ENCODE measurements at regions not wholly inside any gene's neighbourhood (a gene's known extent, or its start where the extent isn't known, plus 50 kb on each side); places are given as distances from the start of the nearest gene placed in this dataset.

GRCh38 chr6:43848671-43849391, 78.8 kb downstream of the VEGFA start (continued):
- TF ChIP-seq ZFYVE20 (CRISPR knock-in tag; IDR thresholded peaks at IDR 0.05; ENCODE audit: borderline replicate concordance, low read depth) (no peak), ELF3 (CRISPR knock-in tag; IDR thresholded peaks at IDR 0.05) (peak; percentile 73), DZIP1 (CRISPR knock-in tag; IDR thresholded peaks at IDR 0.05) (no peak), HNF4A (CRISPR knock-in tag; IDR thresholded peaks at IDR 0.05) (peak; percentile 46; the same call in 1 of the 2 replicates), RELA (CRISPR knock-in tag; IDR thresholded peaks at IDR 0.05) (no peak), ZNF12 (CRISPR knock-in tag; IDR thresholded peaks at IDR 0.05) (peak; percentile 88; the same call in 1 of the 2 replicates), HBP1 (CRISPR knock-in tag; IDR thresholded peaks at IDR 0.05; ENCODE audit: low read depth) (0 out of 2 replicates have a peak, but pooled peaks have one; percentile 32), MIXL1 (CRISPR knock-in tag; IDR thresholded peaks at IDR 0.05) (peak; percentile 77; the same call in 1 of the 2 replicates), SPEN (CRISPR knock-in tag; IDR thresholded peaks at IDR 0.05; ENCODE audit: low read depth) (no peak), ZFP91 (CRISPR knock-in tag; IDR thresholded peaks at IDR 0.05; ENCODE audit: borderline replicate concordance) (peak; percentile 60), CTCF (CRISPR knock-in tag; IDR thresholded peaks at IDR 0.05) (0 out of 2 replicates have a peak, but pooled peaks have one; percentile 8), ZNF609 (CRISPR knock-in tag; IDR thresholded peaks at IDR 0.05; ENCODE audit: borderline replicate concordance) (peak; percentile 56; the same call in 1 of the 2 replicates), NCOA2 (CRISPR knock-in tag; IDR thresholded peaks at IDR 0.05) (peak; percentile 79), MIER3 (CRISPR knock-in tag; IDR thresholded peaks at IDR 0.05; ENCODE audit: borderline replicate concordance) (peak; percentile 65; the same call in 1 of the 2 replicates), ZMYM3 (CRISPR knock-in tag; IDR thresholded peaks at IDR 0.05) (peak; percentile 11; the same call in 1 of the 2 replicates), ZNF792 (CRISPR knock-in tag; IDR thresholded peaks at IDR 0.05) (peak; percentile 50; the same call in 1 of the 2 replicates)
